HepG2 (cell line): ENCODE measurements at regions not wholly inside any gene's neighbourhood (a gene's known extent, or its start where the extent isn't known, plus 50 kb on each side); places are given as distances from the start of the nearest gene placed in this dataset.

Experiments
- ATAC-seq: fragments of 200-7000 bp; cut with Tn5 transposase; 3 replicates; pipeline ENCODE4 v1.9.1; 2020; ENCODE audit warnings: mild to moderate bottlenecking, moderate library complexity
- BruUV-seq: library from RNA; stranded (reverse); fragments of 400-500 nt; replicated peaks from 2 replicates; lab custom pipeline; 2021; lab: Mats Ljungman, UMichigan
- CTCF ChIA-PET: fragments of 300-600 bp; formaldehyde crosslinking; extraction: SDS; loops from one replicate; lab custom pipeline; 2021; ENCODE audit warnings: low total read pairs, inconsistent platforms, low intra/inter-chr PET ratio; lab: Yijun Ruan, JAX
- POLR2A ChIA-PET: fragments of 350-600 bp; sonication (Branson Sonifier 250); formaldehyde crosslinking; loops from one replicate; lab custom pipeline; 2020; ENCODE audit warnings: antibody characterized with exemption, inconsistent platforms; lab: Yijun Ruan, JAX
- DNase-seq: peaks from one replicate; pipeline ENCODE4 v3.0.0-alpha.2; 2015; ENCODE audit warnings: low spot score
- FAIRE-seq: peaks from 3 replicates; lab custom pipeline; 2011; peaks lifted over from hg19 to GRCh38; lab: Jason Lieb, UNC
- H2AFZ ChIP-seq: one replicate; pipeline ENCODE4 v1.6.1; 2011; ENCODE audit warnings: low read length, inconsistent platforms
- H3K27ac ChIP-seq: fragments of 300-600 bp; 3 replicates; pipeline ENCODE4 v1.8.0; 2011; ENCODE audit warnings: mixed run types, mild to moderate bottlenecking, mixed read lengths, low read length, inconsistent platforms; ENCODE audit not compliant: insufficient read depth; ENCODE audit errors: extremely low read length
- H3K27me3 ChIP-seq, 2 experiments: fragments of 200-600 bp in 1 of 2; 2 replicates in 1 of 2; 3 replicates in 1 of 2; pipeline versions ENCODE4 v1.6.0 to v1.8.0; 2011; ENCODE audit warnings: low read length in 2 of 2, mild to moderate bottlenecking in 2 of 2, moderate library complexity in 2 of 2, inconsistent platforms in 1 of 2; ENCODE audit not compliant: insufficient read depth in 2 of 2, control insufficient read depth in 1 of 2
- H3K36me3 ChIP-seq, 2 experiments: fragments of 200-600 bp in 1 of 2; replicated peaks in 1 of 2; 2 replicates in 1 of 2; 3 replicates in 1 of 2; pipeline versions ENCODE4 v1.5.1 to v1.8.0; 2011; ENCODE audit warnings: low read length in 2 of 2, inconsistent platforms in 1 of 2; ENCODE audit not compliant: insufficient read depth in 2 of 2, control insufficient read depth in 1 of 2
- H3K4me1 ChIP-seq: 2 replicates; pipeline ENCODE4 v1.5.1; 2012; ENCODE audit warnings: low read length, inconsistent platforms; ENCODE audit not compliant: insufficient read depth
- H3K4me2 ChIP-seq: 2 replicates; pipeline ENCODE4 v1.6.0; 2011; ENCODE audit warnings: low read depth, low read length, inconsistent platforms
- H3K4me3 ChIP-seq, 3 experiments: fragments of 200-600 bp in 1 of 3; sonication (generic), shearing (Covaris generic) in 1 of 3; replicated peaks in 1 of 3; 2 replicates each; pipeline ENCODE4 v1.5.1; 2011 to 2016; ENCODE audit warnings: low read length in 3 of 3, inconsistent platforms in 2 of 3, low read depth in 2 of 3, mild to moderate bottlenecking in 2 of 3, control low read depth in 1 of 3, mixed read lengths in 1 of 3; ENCODE audit not compliant: insufficient read depth in 1 of 3
- H3K79me2 ChIP-seq: one replicate; pipeline ENCODE4 v1.6.1; 2011; ENCODE audit warnings: low read length, inconsistent platforms; ENCODE audit not compliant: insufficient read depth
- H3K9ac ChIP-seq: 2 replicates; pipeline ENCODE4 v1.6.0; 2011; ENCODE audit warnings: mild to moderate bottlenecking, low read depth, low read length, inconsistent platforms; ENCODE audit not compliant: insufficient read depth
- H3K9me3 ChIP-seq: 2 replicates; pipeline ENCODE4 v1.5.1; 2012; ENCODE audit warnings: mild to moderate bottlenecking, low read length
- H4K20me1 ChIP-seq: 2 replicates; pipeline ENCODE4 v1.6.0; 2011; ENCODE audit warnings: inconsistent platforms, mild to moderate bottlenecking, low read length, moderate library complexity; ENCODE audit not compliant: insufficient read depth
- CENPX ChIP-seq: sonication (generic); formaldehyde crosslinking; IDR thresholded peaks from 2 replicates; pipeline ENCODE4 v1.9.0; 2021; ENCODE audit warnings: mild to moderate bottlenecking, missing genetic modification reagents, moderate library complexity
- MTA3 ChIP-seq: sonication (generic); formaldehyde crosslinking; IDR thresholded peaks from 2 replicates; pipeline ENCODE4 v1.4.0; 2020; ENCODE audit warnings: missing genetic modification reagents
- ZNF326 ChIP-seq: sonication (generic); formaldehyde crosslinking; IDR thresholded peaks from 2 replicates; pipeline ENCODE4 v1.4.0; 2020; ENCODE audit warnings: missing genetic modification reagents, borderline replicate concordance
- ZNF501 ChIP-seq: sonication (generic); formaldehyde crosslinking; IDR thresholded peaks from 2 replicates; pipeline ENCODE4 v1.5.1; 2020; ENCODE audit warnings: mild to moderate bottlenecking, moderate library complexity, missing genetic modification reagents
- ZNF563 ChIP-seq: sonication (generic); formaldehyde crosslinking; IDR thresholded peaks from 2 replicates; pipeline ENCODE4 v1.8.0; 2022; ENCODE audit warnings: mild to moderate bottlenecking, moderate library complexity, missing genetic modification reagents
- ZNF605 ChIP-seq: sonication (generic); formaldehyde crosslinking; IDR thresholded peaks from 2 replicates; pipeline ENCODE4 v1.8.0; 2022; ENCODE audit warnings: mild to moderate bottlenecking, missing genetic modification reagents
- WGBS: methylation state at CpG from one replicate; pipeline ENCODE4 v1.1.6; 2017; ENCODE audit warnings: low lambda C conversion rate; 5-methylcytosine and 5-hydroxymethylcytosine counted together
- in situ Hi-C: cut with HindIII; loops from 2 replicates; pipeline ENCODE4 v1.10.0; 2017; ENCODE audit warnings: low pct_unique_long_range_greater_than_20kb; ENCODE audit not compliant: extremely low pct_ligation_motif_present
- intact Hi-C: fragments of 100-400 bp; cut with micrococcal nuclease; formaldehyde crosslinking; loops from one replicate; pipeline ENCODE4 v1.10.0; 2022; ENCODE audit not compliant: unreplicated experiment
- TF ChIP-seq, protein P1 (sequence below): sonication (generic); formaldehyde crosslinking; IDR thresholded peaks from 2 replicates; pipeline ENCODE4 v1.9.0; 2021; ENCODE audit warnings: missing genetic modification reagents, borderline replicate concordance
- TF ChIP-seq, protein P2 (sequence below): sonication (generic); formaldehyde crosslinking; IDR thresholded peaks from 2 replicates; pipeline ENCODE4 v1.4.0; 2020; ENCODE audit warnings: mild to moderate bottlenecking, missing genetic modification reagents
- TF ChIP-seq, protein P3 (sequence below): sonication (generic); formaldehyde crosslinking; IDR thresholded peaks from 2 replicates; pipeline ENCODE4 v1.5.1; 2020; ENCODE audit warnings: missing genetic modification reagents, mild to moderate bottlenecking, borderline replicate concordance
- TF ChIP-seq, protein P4 (sequence below): sonication (generic); formaldehyde crosslinking; conservative IDR thresholded peaks from 2 replicates; pipeline ENCODE4 v1.4.0; 2020; ENCODE audit warnings: missing genetic modification reagents

DNA sequence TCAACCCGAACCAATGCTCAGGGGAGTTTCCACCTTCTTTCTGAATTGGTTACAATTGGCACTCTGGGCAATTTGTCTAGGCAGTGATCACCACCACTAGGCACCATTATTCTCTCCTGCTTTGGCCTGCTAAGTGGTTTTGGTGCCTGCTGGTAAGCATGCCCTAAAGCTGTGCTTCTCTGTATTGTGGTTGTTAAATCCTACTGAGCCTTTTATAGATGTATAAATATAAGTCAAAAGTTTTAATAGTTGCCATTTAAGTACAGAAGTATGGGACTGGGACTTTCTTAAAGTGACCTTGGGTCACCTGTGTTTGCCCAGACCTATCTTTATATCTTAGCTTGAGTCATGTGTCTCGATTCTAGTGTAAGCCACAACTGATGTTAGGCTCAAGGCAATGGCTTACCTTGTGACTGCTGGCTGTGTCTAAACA is 475.9 kb downstream of the SLC16A7 start:
- Histone ChIP-seq H3K27me3 (no peaks in the 10 kb centered on the region; a peak in 1 of 5 replicates), H3K36me3 (no peaks in the 10 kb centered on the region), H3K27ac (no peak overlapping the region), H3K9ac (no peak overlapping the region), H4K20me1 (no peaks in the 10 kb centered on the region), H2AFZ (no peak overlapping the region), H3K9me3 (no peaks in the 10 kb centered on the region), H3K4me1 (no peaks in the 10 kb centered on the region), H3K4me2 (no peak overlapping the region), H3K79me2 (no peaks in the 10 kb centered on the region), H3K4me3 (no peak overlapping the region)
- ChIA-PET POLR2A (no interaction called here), CTCF (no interaction called here)
- WGBS = 0% methylated on average over 2 of the region's 2 CpGs
- ATAC-seq (no peak), FAIRE-seq (no peak), DNase-seq (no peak)
- TF ChIP-seq, protein P1, sequence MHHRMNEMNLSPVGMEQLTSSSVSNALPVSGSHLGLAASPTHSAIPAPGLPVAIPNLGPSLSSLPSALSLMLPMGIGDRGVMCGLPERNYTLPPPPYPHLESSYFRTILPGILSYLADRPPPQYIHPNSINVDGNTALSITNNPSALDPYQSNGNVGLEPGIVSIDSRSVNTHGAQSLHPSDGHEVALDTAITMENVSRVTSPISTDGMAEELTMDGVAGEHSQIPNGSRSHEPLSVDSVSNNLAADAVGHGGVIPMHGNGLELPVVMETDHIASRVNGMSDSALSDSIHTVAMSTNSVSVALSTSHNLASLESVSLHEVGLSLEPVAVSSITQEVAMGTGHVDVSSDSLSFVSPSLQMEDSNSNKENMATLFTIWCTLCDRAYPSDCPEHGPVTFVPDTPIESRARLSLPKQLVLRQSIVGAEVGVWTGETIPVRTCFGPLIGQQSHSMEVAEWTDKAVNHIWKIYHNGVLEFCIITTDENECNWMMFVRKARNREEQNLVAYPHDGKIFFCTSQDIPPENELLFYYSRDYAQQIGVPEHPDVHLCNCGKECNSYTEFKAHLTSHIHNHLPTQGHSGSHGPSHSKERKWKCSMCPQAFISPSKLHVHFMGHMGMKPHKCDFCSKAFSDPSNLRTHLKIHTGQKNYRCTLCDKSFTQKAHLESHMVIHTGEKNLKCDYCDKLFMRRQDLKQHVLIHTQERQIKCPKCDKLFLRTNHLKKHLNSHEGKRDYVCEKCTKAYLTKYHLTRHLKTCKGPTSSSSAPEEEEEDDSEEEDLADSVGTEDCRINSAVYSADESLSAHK (CRISPR knock-in tag) = no peak
- TF ChIP-seq, protein P2, sequence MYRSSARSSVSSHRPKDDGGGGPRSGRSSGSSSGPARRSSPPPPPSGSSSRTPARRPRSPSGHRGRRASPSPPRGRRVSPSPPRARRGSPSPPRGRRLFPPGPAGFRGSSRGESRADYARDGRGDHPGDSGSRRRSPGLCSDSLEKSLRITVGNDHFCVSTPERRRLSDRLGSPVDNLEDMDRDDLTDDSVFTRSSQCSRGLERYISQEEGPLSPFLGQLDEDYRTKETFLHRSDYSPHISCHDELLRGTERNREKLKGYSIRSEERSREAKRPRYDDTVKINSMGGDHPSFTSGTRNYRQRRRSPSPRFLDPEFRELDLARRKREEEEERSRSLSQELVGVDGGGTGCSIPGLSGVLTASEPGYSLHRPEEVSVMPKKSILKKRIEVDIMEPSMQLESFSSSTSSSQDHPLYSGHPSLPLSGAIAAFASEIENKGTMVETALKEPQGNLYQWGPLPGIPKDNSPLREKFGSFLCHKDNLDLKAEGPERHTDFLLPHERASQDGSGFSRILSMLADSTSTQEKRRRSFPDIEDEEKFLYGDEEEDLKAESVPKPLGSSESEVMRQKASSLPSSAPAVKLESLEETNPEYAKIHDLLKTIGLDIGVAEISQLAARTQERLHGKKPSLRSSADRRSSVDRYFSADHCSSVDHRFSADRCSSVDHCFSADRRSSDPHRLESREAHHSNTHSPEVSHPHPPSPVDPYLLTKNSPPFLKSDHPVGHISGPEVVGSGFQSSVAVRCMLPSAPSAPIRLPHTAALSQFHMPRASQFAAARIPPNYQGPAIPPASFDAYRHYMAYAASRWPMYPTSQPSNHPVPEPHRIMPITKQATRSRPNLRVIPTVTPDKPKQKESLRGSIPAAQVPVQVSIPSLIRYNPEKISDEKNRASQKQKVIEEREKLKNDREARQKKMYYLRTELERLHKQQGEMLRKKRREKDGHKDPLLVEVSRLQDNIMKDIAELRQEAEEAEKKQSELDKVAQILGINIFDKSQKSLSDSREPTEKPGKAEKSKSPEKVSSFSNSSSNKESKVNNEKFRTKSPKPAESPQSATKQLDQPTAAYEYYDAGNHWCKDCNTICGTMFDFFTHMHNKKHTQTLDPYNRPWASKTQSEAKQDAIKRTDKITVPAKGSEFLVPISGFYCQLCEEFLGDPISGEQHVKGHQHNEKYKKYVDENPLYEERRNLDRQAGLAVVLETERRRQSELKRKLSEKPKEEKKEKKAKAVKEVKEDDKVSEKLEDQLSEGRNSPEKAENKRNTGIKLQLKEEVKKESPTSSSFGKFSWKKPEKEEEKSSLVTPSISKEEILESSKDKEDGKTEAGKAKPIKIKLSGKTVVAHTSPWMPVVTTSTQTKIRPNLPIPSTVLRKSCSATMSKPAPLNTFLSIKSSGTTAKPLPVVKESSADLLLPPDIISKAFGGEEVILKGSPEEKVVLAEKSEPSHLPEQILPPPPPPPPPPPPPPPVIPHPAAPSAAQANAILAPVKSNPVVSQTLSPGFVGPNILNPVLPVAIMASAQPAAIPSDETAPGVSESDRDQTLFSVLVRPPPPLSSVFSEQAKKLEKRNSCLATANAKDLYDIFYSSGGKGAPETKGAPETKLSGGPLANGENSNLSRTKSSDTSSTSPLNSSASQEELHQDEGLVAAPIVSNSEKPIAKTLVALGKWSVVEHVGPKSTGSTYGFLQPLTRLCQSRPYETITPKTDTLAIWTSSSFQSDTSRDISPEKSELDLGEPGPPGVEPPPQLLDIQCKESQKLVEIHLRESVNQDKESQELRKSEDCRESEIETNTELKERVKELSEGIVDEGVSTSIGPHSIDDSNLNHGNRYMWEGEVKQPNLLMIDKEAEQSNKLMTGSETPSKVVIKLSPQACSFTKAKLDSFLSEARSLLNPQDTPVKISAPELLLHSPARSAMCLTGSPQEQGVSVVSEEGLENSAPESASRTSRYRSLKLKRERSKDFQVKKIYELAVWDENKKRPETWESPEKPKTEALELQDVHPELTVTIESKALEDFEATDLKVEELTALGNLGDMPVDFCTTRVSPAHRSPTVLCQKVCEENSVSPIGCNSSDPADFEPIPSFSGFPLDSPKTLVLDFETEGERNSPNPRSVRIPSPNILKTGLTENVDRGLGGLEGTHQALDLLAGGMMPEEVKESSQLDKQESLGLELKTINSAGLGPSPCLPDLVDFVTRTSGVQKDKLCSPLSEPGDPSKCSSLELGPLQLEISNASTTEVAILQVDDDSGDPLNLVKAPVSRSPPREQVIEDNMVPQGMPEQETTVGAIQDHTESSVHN (CRISPR knock-in tag) = no peak
- no peak for TF ChIP-seq MTA3
- no peak for TF ChIP-seq ZNF563 (CRISPR knock-in tag)
- TF ChIP-seq ZNF501 (CRISPR knock-in tag) = no peak
- TF ChIP-seq ZNF605 (CRISPR knock-in tag) = no peak
- TF ChIP-seq, protein P3, sequence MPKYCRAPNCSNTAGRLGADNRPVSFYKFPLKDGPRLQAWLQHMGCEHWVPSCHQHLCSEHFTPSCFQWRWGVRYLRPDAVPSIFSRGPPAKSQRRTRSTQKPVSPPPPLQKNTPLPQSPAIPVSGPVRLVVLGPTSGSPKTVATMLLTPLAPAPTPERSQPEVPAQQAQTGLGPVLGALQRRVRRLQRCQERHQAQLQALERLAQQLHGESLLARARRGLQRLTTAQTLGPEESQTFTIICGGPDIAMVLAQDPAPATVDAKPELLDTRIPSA (CRISPR knock-in tag) = no peak
- TF ChIP-seq CENPX (CRISPR knock-in tag) = no peak
- no peak for TF ChIP-seq ZNF326 (CRISPR knock-in tag)
- TF ChIP-seq, protein P4, sequence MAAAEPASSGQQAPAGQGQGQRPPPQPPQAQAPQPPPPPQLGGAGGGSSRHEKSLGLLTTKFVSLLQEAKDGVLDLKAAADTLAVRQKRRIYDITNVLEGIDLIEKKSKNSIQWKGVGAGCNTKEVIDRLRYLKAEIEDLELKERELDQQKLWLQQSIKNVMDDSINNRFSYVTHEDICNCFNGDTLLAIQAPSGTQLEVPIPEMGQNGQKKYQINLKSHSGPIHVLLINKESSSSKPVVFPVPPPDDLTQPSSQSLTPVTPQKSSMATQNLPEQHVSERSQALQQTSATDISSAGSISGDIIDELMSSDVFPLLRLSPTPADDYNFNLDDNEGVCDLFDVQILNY (CRISPR knock-in tag) = no peak
- intact Hi-C loops = no loop called here
- BruUV-seq = no TSS peak
- in situ Hi-C loops = no loop called here
